Fibroblast of peridontal ligament (primary cell): ENCODE measurements at regions not wholly inside any gene's neighbourhood (a gene's known extent, or its start where the extent isn't known, plus 50 kb on each side); places are given as distances from the start of the nearest gene placed in this dataset.
A peak's percentile ranks its signal among the peaks of the same experiment; 100 is the strongest.
"Not testable (repeated sequence)": the region's sequence is repeated elsewhere in the genome, so short reads cannot be mapped to it uniquely, and the experiment has no call there.

Experiments used
- DNase-seq: peaks from one replicate; pipeline ENCODE4 v3.0.0-alpha.2; 2010; ENCODE audit errors: extremely low read depth

DNA sequence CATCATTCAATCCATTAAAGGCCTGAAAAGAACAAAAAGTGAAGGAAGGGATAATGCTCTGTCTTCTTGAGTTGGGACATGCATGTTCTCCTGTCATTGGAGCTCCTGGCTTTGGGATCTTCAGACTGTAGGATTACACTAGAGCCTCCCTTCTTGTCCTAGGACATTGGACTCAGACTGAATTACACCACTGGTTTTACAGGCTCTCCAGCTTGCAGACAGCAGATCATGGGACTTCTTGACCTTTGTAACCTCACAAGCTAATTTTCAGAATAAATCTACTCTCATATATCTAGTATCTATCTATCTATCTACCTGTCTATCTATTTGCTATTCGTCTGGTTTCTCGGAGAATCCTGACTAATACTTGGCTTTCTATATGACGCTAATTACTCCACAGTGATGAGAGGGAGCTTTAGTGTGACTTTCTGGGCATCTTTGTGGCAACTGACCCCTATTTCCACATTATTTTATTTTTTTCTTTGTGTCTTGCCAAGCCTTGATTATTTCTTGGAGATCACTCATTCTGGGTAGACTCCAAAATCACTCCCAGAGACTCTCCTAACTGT lies 151.9 kb upstream of the ZNF184 start:
- no peak for DNase-seq

GRCh38 chr6:27623103-27623502 lies 150.2 kb upstream of the ZNF184 start:
- no peak for DNase-seq

DNA sequence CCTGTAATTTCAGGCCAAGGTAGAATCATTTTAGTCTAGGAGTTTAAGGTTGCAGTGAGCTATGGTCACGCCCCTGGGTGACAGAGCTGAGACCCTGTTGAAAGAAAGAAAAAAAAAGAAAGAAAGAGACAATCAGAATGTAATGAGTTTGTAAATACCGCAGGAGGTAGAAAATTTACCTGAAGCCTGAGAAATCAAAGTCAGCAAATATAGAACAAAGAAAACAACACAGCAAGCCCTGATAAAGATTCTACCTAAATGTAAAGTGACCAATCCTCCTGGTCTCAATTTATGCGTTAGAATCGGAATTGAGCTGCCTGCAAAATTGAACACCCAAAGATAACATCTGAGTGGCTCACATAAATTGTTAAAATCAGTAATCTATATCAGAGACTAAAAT lies 146.5 kb upstream of the ZNF184 start:
- DNase-seq, result no peak

- peak; percentile 18 for DNase-seq
Observed at GRCh38 chr6:27617700-27618689, 145.1 kb upstream of the ZNF184 start.

DNA sequence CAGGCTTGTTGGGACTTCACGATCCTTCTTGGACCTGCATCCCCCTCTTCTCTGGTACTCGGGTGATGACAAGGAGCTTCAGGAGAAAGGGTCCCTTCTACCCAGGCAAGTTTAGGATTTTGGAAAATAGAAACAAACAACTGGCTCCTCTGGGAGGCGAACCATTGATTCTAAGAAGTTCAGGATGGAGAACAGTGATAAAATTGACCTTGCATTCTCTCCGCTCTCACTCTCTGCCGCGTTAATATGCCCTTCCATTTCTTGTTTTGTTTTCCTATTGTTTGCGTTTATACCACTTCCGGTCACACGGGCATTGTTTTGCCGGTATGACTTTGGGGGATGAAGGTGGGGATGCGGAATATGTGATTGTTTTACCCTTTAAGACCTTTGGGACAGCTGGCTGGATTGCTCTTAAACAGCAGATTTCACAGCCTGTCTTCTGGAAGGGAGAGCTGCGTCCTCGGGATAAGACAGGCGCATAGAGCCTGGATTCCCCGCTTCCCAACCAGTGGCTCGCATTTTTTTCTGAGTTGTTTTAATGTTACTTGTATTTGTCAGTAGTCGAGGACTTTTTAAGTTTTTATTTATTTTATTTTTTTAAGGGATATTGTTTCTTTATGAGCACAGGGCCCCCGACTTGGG lies 144.3 kb upstream of the ZNF184 start:
- DNase-seq, result peak; percentile 5

DNA sequence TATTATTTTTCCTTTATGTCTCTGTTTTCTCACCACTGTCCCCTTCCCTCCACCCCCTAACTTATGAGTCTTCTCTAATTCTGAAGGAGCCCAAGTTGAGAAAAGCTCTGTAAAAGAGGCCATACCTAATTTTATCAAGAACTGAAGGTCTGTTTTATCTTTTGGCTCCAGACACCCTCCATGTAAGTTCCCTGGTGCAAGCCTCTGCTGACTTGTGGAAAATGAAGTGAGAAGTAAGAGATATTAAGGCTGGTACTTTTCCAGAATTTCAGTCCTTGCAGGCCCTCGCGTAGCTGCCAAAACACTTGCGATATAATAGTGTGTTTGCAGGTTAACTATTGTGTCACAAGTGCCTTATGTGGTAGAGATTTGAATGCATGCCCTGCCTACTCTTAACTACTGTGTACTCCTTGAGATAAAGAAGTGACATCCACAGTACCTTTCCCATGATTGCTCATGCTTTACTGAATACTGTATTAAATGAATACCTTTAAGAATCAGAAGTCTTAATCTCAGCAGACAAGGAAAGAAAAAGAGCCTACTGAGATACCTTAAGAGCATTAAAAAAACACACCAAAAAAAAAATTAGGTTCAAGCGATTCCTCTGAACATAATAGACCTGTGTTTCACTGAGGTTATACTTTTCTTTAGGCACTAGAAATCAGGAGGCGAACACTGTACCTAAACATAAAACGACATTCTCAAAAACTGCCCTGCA lies 143.6 kb upstream of the ZNF184 start:
- no peak for DNase-seq

GRCh38 chr6:27611451-27611850 lies 138.5 kb upstream of the ZNF184 start:
- DNase-seq, result no peak

DNA sequence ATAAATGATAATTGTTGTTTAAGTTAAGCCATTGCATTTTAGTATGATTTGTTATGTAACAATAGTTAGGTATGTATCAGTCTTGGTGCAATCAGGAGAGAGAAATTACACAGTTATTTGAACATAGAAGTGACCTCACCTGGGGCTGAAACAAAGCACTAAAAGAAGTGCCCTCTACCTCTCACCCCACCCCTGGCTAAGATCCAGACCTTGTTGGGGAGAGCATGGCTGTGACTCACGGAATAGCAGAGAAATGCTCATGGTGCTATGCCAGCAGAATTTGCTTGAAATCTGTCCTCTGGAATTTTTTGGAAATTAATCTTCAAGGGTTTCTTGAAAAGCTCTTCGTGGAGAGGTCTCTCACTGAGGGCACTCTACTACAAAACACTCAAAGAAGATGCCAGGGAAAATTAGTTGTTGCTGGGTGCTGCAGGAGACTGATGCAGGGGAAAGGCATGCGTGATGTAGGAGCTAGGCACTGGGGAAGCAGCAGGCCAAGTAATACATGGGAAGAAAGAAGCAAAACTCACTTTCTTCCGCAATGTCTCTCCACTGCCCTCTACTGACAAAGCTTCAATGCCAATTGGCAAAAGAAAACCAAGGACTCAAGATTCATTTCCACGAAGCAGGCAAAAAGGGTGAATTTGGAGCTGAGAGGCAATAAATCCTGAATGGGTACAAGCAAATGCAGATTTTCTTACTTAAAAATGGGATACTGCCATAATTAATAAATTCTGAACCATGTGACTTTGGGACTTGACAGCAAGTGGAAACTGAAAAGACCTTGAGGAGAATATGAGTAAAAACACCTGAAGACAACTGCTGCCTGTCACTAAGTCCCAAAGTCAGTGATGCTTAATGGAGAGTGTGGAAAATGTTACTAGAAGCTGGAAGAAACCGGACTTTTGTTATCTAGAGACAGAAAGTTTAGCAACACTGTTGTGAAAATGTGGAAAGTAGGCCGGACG lies 136.3 kb upstream of the ZNF184 start:
- peak; percentile 58 for DNase-seq

DNA sequence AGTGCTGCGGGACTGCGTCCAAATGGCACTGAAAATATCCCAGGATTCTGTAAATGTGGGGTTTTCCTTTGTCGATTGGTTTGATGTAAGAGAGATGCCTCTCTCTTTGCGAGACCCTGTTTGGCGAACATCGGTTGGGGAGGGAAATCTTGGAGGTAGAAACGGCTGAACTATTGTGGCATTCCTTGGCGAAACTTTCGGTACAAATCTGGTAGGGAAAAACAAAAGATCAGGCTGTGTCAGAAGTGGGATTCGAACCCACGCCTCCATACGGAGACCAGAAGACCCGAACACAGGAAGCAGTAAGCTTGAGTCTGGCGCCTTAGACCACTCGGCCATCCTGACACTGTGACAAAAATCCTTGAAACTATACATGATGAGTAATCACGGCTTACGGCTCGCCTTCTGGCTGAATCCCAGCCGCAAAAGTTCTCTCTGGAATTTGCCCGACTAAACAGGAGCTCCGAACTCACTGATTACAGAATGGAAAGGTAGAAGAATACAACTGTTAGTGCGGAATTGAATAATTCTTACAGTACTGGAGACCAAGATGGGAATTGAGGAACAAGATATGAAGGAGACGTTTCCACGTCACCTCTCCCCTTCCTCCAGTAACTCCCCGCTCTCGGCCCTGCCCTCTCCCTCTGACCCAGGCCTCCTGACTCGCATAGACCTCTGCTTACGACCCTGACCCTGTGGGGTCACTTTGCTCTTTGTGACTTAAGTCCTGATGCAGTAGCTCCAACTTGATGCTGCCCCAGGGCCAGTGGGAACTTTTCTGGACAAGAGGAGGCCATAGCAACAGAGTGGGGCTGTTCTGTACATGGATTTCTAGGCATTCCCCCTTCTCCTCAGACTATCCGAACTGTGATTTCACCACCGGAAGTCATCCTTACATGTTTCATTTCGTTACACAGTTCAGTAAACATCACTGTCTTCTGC lies 132.8 kb upstream of the ZNF184 start:
- DNase-seq, result peak; percentile 45

GRCh38 chr6:27604986-27605385 lies 132.1 kb upstream of the ZNF184 start:
- peak; percentile 2 for DNase-seq

DNA sequence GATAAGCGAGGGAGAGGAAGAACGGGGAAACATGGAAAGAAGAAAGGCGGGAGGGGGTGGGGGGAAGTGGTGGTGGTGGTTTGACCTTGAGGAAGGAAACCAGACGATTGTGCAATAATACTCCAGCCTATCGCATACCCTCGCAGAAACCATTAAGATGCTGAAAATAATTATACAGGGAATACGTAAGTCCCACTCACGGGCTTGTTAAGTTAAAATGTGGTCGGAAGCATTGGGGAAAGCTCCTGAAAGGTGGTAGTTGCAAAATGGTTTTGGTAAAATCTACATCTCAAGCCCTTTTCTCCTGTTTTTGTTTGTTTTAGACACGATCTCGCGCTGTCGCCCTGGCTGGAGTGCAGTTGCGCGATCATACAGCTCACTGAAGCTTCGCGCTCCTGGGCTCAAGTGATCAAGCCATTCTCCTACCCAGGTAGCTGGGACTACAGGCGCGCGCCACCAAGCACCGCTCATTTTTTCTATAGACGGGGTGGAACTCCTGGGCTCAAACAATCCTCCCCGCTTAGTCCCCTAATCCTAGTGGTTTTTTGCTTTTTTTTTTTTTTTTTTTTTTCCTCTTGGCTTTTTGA lies 128.9 kb upstream of the ZNF184 start:
- no peak for DNase-seq

GRCh38 chr6:27599859-27600532 lies 127.1 kb upstream of the ZNF184 start:
- DNase-seq, result no peak

DNA sequence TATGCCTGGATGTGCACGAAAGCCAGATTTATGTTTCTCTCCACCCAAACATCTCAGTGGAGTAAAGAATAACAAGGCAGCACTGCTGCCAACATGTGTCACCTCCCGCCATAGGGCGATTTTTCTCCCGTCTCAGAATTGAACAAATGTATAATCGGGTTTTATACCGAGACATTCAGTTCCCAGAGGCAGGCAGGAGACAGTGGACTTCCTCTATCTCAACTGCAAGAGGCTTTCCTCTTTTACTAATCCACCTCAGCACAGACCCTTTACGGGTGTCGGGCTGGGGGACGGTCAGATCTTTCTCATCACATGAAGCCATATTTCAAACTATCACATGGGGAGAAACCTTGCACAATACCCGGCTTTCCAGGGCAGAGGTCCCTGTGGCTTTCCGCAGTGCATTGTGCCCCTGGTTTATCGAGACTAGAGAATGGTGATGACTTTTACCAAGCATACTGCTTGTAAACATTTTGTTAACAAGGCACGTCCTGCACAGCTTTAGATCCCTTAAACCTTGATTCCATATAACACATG lies 124.2 kb upstream of the ZNF184 start:
- not testable (repeated sequence) for DNase-seq

GRCh38 chr6:27593861-27594260 lies 121.0 kb upstream of the ZNF184 start:
- no peak for DNase-seq

DNA sequence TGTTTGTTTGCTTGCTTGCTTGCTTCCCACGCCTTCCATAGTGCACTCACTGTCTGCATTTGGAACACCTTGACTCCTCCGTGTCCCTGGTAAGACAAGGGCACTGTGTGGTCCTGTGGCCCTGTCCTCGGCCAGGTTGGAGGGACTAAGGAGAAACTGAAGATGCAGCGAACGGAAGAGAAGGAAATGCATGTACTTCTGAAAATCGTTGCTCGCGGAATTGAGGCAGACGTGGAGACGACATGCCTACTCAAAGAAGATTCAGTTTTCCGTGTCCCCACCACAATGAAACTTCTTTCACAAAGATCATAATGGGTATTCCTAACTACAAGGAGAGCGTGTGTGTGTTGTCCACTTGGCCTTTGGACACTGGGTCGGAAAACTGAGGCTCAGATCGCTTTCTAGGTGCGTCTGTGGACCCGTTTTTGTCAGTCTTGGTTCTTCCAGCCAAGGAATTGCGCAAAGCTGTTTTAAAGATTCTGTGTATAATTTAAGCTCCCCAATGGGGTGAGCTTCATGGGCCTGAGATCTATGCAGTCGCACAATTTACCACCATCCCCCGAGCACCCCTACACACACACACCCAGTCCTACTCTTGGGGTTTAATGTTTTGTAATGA lies 120.4 kb upstream of the ZNF184 start:
- DNase-seq, result no peak

- DNase-seq, result peak; percentile 77
Observed at GRCh38 chr6:27592481-27593199, 119.7 kb upstream of the ZNF184 start.
